Tibial nerve (tissue), 4 donors: ENCODE measurements at regions not wholly inside any gene's neighbourhood (a gene's known extent, or its start where the extent isn't known, plus 50 kb on each side); places are given as distances from the start of the nearest gene placed in this dataset.

Experiments used
- DNase-seq, 2 donors: peaks; one replicate each; pipeline ENCODE4 v3.0.0-alpha.2; 2019; ENCODE audit warnings: low spot score in 2 of 2
- H3K27ac ChIP-seq, 4 donors: fragments of 200-600 bp; sonication (generic) in 3 of 4; one replicate each; pipeline ENCODE4 v1.5.1; 2017 to 2019; ENCODE audit warnings: mild to moderate bottlenecking in 1 of 4
- H3K27me3 ChIP-seq, 2 donors: fragments of 200-600 bp; sonication (generic) in 1 of 2; one replicate each; pipeline versions ENCODE4 v1.5.1 to v1.6.0; 2017 to 2019
- H3K36me3 ChIP-seq, 3 donors: fragments of 200-600 bp; sonication (generic); one replicate each; pipeline ENCODE4 v1.5.1; 2018 to 2019
- H3K4me1 ChIP-seq, 4 donors: fragments of 200-600 bp; sonication (generic) in 3 of 4; one replicate each; pipeline ENCODE4 v1.5.1; 2017 to 2019
- H3K4me3 ChIP-seq, 4 donors: fragments of 200-600 bp; sonication (generic) in 3 of 4; one replicate each; pipeline ENCODE4 v1.5.1; 2017 to 2019; ENCODE audit warnings: mild to moderate bottlenecking in 1 of 4, moderate library complexity in 1 of 4
- H3K9me3 ChIP-seq, 4 donors: fragments of 200-600 bp; sonication (generic) in 3 of 4; one replicate each; pipeline ENCODE4 v1.5.1; 2017 to 2019
- EP300 ChIP-seq, 2 donors: sonication (generic); formaldehyde crosslinking; IDR thresholded peaks; one replicate each; pipeline ENCODE4 v1.6.1; 2017; ENCODE audit warnings: antibody characterized with exemption in 2 of 2, mild to moderate bottlenecking in 1 of 2
- POLR2A ChIP-seq, 2 donors: fragments of 450-650 bp; IDR thresholded peaks; one replicate each; pipeline ENCODE4 v1.6.1; 2017; ENCODE audit warnings: antibody characterized with exemption in 2 of 2, mild to moderate bottlenecking in 2 of 2, moderate library complexity in 2 of 2
- WGBS, 2 donors: methylation state at CpG; one replicate each; pipeline ENCODE4 v1.1.5; 2018; 5-methylcytosine and 5-hydroxymethylcytosine counted together
- TF ChIP-seq, protein P1 (sequence below), 5 experiments: fragments of 200-600 bp in 3 of 5; fragments of 450-650 bp in 2 of 5; sonication (generic) in 3 of 5; IDR thresholded peaks; one replicate each; pipeline ENCODE4 v1.5.1; 2016 to 2019; ENCODE audit warnings: antibody characterized with exemption in 5 of 5, mild to moderate bottlenecking in 3 of 5, moderate library complexity in 2 of 5

DNA sequence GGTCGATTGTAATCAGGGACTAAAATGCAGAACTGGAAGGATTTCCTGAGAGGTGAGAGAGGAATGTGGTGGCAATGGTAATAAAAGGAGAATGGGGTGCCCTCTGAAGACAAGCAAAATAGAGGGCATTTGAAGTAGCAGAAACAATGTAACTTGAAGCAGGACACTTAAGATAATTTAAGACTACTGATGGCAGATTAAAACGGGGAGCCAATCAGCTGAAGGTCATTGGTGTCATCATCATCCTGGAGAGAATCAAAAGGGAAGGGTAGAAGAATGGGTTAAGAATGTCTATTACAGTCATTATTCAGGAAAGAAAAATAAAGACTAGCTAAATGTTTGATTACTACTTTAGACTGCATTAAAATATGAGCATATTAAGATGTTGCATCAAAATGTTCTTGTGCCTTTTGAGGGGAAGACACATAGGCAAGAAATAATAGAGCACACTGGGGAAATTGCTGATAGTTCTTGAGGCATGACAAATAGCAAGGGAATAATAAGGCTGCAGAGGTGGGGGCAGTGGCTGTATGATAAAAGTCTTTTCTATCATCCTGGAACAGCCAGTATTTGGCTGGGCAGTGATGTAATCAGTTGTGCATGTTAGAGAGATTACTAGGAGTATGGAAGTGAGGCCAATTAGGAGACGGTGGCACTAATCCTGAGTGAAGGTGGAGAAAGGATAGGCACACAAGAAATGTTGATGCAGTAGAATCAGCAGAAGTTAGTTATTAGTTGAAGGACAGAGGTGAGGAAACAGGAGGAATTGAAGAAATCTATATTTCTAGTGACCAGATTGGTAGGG, 60.2 kb downstream of the CCDC71L start:
- WGBS, 2 donors: 72 to 75% methylated on average over 3 of the region's 3 CpGs
- peaks cover 0 to 3% (median 0%) of the 10 kb centered on the region in 4 donors for H3K4me1 ChIP-seq
- H3K36me3 ChIP-seq: no peaks in the 10 kb centered on the region
- H3K27ac ChIP-seq: no peak overlapping the region
- DNase-seq: no peak
- H3K27me3 ChIP-seq: no peaks in the 10 kb centered on the region
- no peak overlapping the region for H3K4me3 ChIP-seq
- no peaks in the 10 kb centered on the region for H3K9me3 ChIP-seq
- no peak for TF ChIP-seq EP300 (IDR thresholded peaks at IDR 0.05)
- no peak for TF ChIP-seq POLR2A (IDR thresholded peaks at IDR 0.05)
- TF ChIP-seq, protein P1, sequence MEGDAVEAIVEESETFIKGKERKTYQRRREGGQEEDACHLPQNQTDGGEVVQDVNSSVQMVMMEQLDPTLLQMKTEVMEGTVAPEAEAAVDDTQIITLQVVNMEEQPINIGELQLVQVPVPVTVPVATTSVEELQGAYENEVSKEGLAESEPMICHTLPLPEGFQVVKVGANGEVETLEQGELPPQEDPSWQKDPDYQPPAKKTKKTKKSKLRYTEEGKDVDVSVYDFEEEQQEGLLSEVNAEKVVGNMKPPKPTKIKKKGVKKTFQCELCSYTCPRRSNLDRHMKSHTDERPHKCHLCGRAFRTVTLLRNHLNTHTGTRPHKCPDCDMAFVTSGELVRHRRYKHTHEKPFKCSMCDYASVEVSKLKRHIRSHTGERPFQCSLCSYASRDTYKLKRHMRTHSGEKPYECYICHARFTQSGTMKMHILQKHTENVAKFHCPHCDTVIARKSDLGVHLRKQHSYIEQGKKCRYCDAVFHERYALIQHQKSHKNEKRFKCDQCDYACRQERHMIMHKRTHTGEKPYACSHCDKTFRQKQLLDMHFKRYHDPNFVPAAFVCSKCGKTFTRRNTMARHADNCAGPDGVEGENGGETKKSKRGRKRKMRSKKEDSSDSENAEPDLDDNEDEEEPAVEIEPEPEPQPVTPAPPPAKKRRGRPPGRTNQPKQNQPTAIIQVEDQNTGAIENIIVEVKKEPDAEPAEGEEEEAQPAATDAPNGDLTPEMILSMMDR (IDR thresholded peaks at IDR 0.05): no peak

DNA sequence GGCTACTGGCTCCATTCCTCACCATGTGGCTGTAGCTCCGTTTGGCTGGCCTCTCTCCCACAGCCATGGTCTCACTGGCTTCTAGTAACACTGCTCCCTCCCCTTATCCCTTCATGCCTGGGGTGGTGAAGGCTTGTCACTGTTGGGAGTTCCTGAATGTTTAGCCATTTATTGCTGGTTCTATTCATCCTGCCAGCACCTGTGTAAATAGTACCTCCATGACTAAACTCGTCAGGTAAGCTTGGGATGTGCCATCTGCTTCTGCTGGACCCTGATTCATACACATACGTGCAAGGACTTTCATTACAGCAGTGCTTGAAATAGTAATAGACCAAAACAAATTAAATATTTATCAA, 61.6 kb downstream of the CCDC71L start:
- Histone ChIP-seq H3K27ac (no peak overlapping the region), H3K27me3 (no peaks in the 10 kb centered on the region), H3K9me3 (no peaks in the 10 kb centered on the region), H3K36me3 (no peaks in the 10 kb centered on the region), H3K4me3 (no peak overlapping the region), H3K4me1 (peaks cover 0 to 3% (median 0%) of the 10 kb centered on the region in 4 donors)
- 67 to 68% methylated on average over 3 of the region's 3 CpGs for WGBS, 2 donors
- TF ChIP-seq EP300 (IDR thresholded peaks at IDR 0.05) (no peak), POLR2A (IDR thresholded peaks at IDR 0.05) (no peak)
- TF ChIP-seq, protein P1 (IDR thresholded peaks at IDR 0.05): no peak
- DNase-seq: no peak

DNA sequence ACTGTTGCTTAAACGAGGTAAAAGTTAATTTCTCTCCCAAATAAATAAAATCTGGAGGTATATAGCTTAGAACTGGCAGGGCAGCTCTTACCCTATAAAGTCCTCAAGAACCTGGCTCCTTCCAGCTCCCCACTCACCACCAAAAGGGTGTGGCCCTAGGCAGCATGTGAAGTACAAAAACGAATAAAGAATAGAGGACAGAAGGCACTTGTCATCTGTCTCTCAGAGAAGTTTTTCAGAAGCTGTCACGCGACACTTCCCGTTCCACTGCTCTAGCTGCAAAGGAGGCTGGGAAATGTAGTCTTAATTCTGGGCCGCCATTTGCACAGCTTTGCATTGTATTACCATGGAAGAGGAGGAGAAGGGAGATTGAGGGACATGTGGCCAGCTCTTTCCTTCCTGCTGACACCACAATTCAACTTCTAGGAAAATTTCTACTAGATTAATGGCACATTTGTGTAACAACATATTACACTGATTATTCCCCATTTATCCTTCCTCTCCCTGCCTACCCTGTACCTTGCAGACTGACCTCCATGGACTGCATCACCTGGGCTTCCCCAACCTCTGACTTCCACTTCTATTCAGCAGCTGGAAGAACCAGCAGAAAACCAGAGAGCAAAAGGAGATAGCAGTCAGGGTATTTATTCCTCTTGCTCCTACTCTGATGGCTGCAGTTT, 62.2 kb downstream of the CCDC71L start:
- Histone ChIP-seq H3K4me3 (peak overlapping the region in 2 of 4 donors; percentile 24 to 34), H3K27ac (no peak overlapping the region), H3K36me3 (no peaks in the 10 kb centered on the region), H3K4me1 (peaks cover 0 to 3% (median 0%) of the 10 kb centered on the region in 4 donors), H3K9me3 (no peaks in the 10 kb centered on the region), H3K27me3 (no peaks in the 10 kb centered on the region)
- peak; percentile 22 to 53 for DNase-seq
- TF ChIP-seq EP300 (IDR thresholded peaks at IDR 0.05) (peak in 1 of 2 donors; percentile 38), POLR2A (IDR thresholded peaks at IDR 0.05) (no peak)
- 7 to 11% methylated on average over 6 of the region's 6 CpGs for WGBS, 2 donors

DNA sequence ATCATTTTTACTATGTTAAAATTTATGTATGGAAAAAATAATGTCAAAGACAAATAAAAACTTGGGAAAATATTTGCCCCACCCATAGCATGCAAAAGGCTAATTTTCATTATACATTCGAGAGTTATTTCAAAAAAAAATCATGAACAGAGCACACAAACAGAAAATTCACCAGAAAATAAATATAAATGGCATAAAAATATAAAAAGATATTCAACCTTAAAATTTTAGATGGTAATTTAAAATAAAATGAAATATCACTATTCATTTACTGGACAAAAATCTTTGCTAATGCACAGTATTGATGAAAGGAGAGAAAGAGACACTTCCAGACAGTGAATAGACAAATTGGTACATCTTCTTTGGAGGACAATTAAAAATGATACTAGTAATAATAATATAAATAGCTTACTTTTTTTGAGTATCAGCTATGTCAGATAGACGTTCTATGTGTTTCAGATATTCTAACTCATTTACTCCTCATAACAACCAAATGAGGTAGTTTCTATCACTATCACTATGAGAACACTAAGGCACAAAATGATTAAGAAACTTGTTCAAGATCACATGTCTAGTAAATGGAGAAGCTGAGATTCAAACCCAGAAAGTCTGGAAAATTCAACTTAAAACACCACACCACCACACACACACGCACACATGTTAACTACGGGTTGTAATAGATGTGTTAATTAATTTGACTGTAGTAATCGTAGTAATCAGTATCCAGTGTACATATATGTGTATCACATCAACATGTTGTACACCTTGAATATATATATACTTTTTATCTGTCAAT, 63.0 kb downstream of the CCDC71L start:
- TF ChIP-seq, protein P1 (IDR thresholded peaks at IDR 0.05): no peak
- TF ChIP-seq POLR2A (IDR thresholded peaks at IDR 0.05): no peak
- TF ChIP-seq EP300 (IDR thresholded peaks at IDR 0.05): no peak
- Histone ChIP-seq H3K27ac (no peak overlapping the region), H3K4me1 (peaks cover 0 to 3% (median 0%) of the 10 kb centered on the region in 4 donors), H3K36me3 (no peaks in the 10 kb centered on the region), H3K4me3 (peak overlapping the region in 1 of 4 donors; percentile 34), H3K27me3 (no peaks in the 10 kb centered on the region), H3K9me3 (peaks cover 0 to 2% (median 0%) of the 10 kb centered on the region in 4 donors)
- 86 to 88% methylated on average over 5 of the region's 5 CpGs for WGBS, 2 donors
- no peak for DNase-seq

DNA sequence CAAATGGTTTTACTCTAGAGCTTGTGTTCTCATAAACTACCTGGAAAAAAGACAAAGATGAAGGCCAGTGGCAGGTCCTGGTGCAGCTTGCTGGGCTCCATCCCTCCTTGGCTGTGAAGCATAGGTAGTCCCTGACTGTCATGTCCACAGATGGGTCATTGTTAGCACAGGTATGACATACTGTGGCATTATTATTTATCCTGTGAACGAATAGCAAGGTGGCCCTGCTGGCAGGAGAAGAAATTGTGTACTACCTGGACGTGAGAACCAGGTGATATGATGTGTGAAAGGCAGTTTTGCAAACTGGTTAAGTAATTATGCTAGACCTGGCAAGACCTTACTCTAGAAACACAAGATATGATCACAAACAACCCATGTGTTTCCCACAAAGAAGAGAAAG, 63.9 kb downstream of the CCDC71L start:
- DNase-seq: no peak
- Histone ChIP-seq H3K27me3 (no peaks in the 10 kb centered on the region), H3K36me3 (no peaks in the 10 kb centered on the region), H3K4me1 (peaks cover 0 to 3% (median 0%) of the 10 kb centered on the region in 4 donors), H3K27ac (no peak overlapping the region), H3K4me3 (no peak overlapping the region), H3K9me3 (peaks cover 0 to 3% (median 0%) of the 10 kb centered on the region in 4 donors)
- TF ChIP-seq EP300 (IDR thresholded peaks at IDR 0.05) (no peak), POLR2A (IDR thresholded peaks at IDR 0.05) (no peak)
- TF ChIP-seq, protein P1 (IDR thresholded peaks at IDR 0.05): no peak
- WGBS, 2 donors: 82% methylated on average over 2 of the region's 2 CpGs
